Stimulated activated CD4-positive, alpha-beta T cell treated with anti-CD3 and anti-CD28 coated beads, Interleukin-1b, Interleukin-23, amount 100 ng/mL, for 1 hour (primary cell): ENCODE measurements at regions not wholly inside any gene's neighbourhood (a gene's known extent, or its start where the extent isn't known, plus 50 kb on each side); places are given as distances from the start of the nearest gene placed in this dataset.

Experiments
- DNase-seq, 2 donors: peaks; one replicate each; pipeline ENCODE4 v3.0.0-alpha.2; 2020; ENCODE audit warnings: low read depth in 2 of 2

- no peak for DNase-seq
Measured at GRCh38 chr5:166363087-166363760, 1928.2 kb upstream of the WWC1 start.

- no peak for DNase-seq
Measured at GRCh38 chr5:166365164-166365563, 1926.3 kb upstream of the WWC1 start.

GRCh38 chr5:166367391-166367790 lies 1924.1 kb upstream of the WWC1 start:
- DNase-seq: no peak

- no peak for DNase-seq
Measured at GRCh38 chr5:166369346-166369745, 1922.1 kb upstream of the WWC1 start.

GRCh38 chr5:166369807-166370206 lies 1921.6 kb upstream of the WWC1 start:
- no peak for DNase-seq

- no peak for DNase-seq
Measured at GRCh38 chr5:166370928-166371690, 1920.3 kb upstream of the WWC1 start.

- no peak for DNase-seq
Measured at GRCh38 chr5:166373817-166374216, 1917.6 kb upstream of the WWC1 start.

GRCh38 chr5:166377756-166378155 lies 1913.7 kb upstream of the WWC1 start:
- DNase-seq: no peak

- DNase-seq: no peak
Measured at GRCh38 chr5:166379517-166379916, 1911.9 kb upstream of the WWC1 start.

GRCh38 chr5:166382031-166382430 lies 1909.4 kb upstream of the WWC1 start:
- no peak for DNase-seq

GRCh38 chr5:166398131-166398530 lies 1893.3 kb upstream of the WWC1 start:
- DNase-seq: no peak

- no peak for DNase-seq
Measured at GRCh38 chr5:166399781-166400180, 1891.7 kb upstream of the WWC1 start.

- DNase-seq: no peak
Measured at GRCh38 chr5:166401391-166401790, 1890.1 kb upstream of the WWC1 start.

- no peak for DNase-seq
Measured at GRCh38 chr5:166412191-166412590, 1879.3 kb upstream of the WWC1 start.

GRCh38 chr5:166427211-166427610 lies 1864.2 kb upstream of the WWC1 start:
- no peak for DNase-seq

GRCh38 chr5:166428264-166428803 lies 1863.1 kb upstream of the WWC1 start:
- no peak for DNase-seq

- no peak for DNase-seq
Measured at GRCh38 chr5:166430491-166431319, 1860.7 kb upstream of the WWC1 start.

- DNase-seq: no peak
Measured at GRCh38 chr5:166431456-166431855, 1860.0 kb upstream of the WWC1 start.

- no peak for DNase-seq
Measured at GRCh38 chr5:166433679-166434078, 1857.8 kb upstream of the WWC1 start.

- no peak for DNase-seq
Measured at GRCh38 chr5:166436872-166437271, 1854.6 kb upstream of the WWC1 start.

GRCh38 chr5:166486348-166486747 lies 1805.1 kb upstream of the WWC1 start:
- no peak for DNase-seq

GRCh38 chr5:166488560-166488959 lies 1802.9 kb upstream of the WWC1 start:
- no peak for DNase-seq
